ENCODE measurements at regions not wholly inside any gene's neighbourhood (a gene's known extent, or its start where the extent isn't known, plus 50 kb on each side); places are given as distances from the start of the nearest gene placed in this dataset.
"Not testable (repeated sequence)": the region's sequence is repeated elsewhere in the genome, so short reads cannot be mapped to it uniquely, and the experiment has no call there.

- DNase-seq: no peak
Measured at GRCh38 chr6:167230288-167230687, 60.8 kb upstream of the UNC93A start.

GRCh38 chr6:167232356-167232755, 58.8 kb upstream of the UNC93A start:
- no peak for DNase-seq

- no peak for DNase-seq
Measured at GRCh38 chr6:167233490-167233889, 57.6 kb upstream of the UNC93A start.

DNA sequence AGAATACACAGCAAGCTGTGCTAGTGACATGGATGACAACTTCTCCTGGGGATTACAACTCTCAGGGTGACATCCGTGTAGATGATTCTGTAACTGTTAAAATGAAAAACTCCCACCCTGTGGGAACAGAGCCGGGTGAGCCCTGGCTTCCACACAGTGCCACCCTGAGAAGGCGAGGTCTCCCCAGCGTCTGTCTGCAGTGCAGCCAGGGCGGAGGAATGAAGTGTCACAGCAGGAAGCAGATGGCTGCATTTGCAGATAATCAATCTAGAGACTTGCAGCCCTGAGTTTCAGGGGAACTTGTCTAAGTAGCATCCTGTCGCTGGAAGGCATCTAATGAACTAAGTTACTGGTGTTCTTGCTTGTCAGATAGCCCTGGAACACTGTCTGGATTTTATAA, 56.5 kb upstream of the UNC93A start:
- not testable (repeated sequence) for DNase-seq

DNA sequence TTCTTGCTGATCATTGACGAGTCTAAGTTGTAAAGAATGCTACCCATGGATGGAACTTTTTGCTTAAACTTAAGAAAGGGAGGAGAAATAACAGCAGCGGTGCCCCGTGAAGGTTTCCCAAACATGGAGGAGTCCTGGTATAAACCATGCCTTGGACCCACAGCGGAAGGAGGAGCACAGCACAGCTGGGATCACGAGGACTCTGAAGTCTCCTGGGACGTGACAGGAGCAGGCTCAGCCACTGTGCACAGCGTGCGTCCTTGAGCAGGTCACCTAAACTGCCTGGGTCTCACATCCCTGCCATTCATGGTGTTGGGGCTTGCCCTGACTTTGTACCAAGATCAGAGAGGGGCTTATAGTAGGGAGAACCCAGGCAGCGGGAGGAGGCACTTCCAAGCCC, 56.1 kb upstream of the UNC93A start:
- DNase-seq: no peak

- no peak for DNase-seq
Measured at GRCh38 chr6:167235421-167236238, 55.5 kb upstream of the UNC93A start.

- no peak for DNase-seq
Measured at GRCh38 chr6:167236239-167236571, 54.9 kb upstream of the UNC93A start.

- no peak for DNase-seq
Measured at GRCh38 chr6:167237438-167238145, 53.5 kb upstream of the UNC93A start.

GRCh38 chr6:167238146-167238693, 52.9 kb upstream of the UNC93A start:
- no peak for DNase-seq

GRCh38 chr6:167238694-167239467, 52.2 kb upstream of the UNC93A start:
- no peak for DNase-seq

DNA sequence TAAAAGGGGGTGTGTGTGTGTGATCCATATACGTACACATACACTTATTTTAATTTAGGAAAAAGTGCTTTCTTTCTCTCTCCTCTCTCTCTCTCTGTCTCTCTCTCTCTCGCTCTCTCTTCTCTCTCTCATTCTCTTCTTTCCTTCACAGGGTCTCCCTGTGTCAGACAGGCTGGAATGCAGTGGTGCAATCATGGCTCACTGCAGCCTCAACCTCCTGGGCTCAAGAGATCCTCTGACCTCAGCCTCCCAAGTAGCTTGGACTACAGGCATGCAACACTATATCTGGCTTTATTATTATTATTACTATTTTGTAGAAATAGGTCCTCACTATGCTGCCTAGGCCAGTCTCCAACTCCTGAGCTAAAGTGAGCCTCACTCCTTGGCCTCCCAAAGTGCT, 51.6 kb upstream of the UNC93A start:
- DNase-seq: not testable (repeated sequence)

GRCh38 chr6:167240034-167240541, 51.0 kb upstream of the UNC93A start:
- DNase-seq: no peak

Data from DMS53 (cell line).